HG02943 (cell line): ENCODE measurements at regions not wholly inside any gene's neighbourhood (a gene's known extent, or its start where the extent isn't known, plus 50 kb on each side); places are given as distances from the start of the nearest gene placed in this dataset.

Experiments used
- ATAC-seq: cut with Tn5 transposase; IDR thresholded peaks from one replicate; pipeline ENCODE4 v1.9.1; 2021; ENCODE audit warnings: mild to moderate bottlenecking, low read depth, moderate library complexity; ENCODE audit not compliant: unreplicated experiment

DNA sequence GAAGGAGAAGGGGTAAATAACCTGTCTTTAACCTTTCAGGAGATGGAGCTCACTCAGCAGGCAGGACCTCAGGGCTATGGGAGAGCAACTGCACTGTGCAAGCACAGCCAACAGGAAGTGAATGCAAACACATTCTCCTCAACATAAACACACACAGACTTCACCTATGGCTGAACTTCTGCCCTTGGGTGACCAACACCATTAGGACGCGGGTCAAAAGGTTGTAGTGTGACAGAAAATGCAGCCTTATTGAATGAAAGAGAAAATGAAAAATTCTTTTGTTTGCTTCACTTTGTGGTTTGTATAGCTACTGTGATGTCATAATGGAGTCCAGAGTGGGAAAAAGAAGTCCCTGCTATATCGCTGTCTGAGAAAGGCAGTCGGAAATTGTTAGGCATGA lies 323.0 kb downstream of the NDFIP2 start:
- no peak for ATAC-seq

DNA sequence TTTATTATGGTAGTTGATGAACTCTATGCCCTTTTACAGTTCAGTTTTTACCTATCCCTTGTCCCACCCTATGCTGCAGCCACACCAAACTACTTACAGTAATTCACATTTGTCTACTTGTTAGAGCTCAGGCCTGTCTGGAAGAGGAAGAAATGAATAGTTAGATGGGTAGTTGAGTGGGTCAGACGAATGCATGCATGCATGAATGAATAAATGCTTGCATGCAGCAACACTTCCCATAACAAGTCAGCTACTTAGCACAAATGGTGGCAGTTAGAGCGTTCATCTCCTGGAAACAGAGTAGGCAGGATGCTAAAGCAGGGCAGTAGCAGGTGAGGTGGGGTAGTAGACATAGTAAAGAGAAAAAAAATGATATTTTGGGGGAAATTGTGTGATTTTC lies 322.3 kb downstream of the NDFIP2 start:
- no peak for ATAC-seq

DNA sequence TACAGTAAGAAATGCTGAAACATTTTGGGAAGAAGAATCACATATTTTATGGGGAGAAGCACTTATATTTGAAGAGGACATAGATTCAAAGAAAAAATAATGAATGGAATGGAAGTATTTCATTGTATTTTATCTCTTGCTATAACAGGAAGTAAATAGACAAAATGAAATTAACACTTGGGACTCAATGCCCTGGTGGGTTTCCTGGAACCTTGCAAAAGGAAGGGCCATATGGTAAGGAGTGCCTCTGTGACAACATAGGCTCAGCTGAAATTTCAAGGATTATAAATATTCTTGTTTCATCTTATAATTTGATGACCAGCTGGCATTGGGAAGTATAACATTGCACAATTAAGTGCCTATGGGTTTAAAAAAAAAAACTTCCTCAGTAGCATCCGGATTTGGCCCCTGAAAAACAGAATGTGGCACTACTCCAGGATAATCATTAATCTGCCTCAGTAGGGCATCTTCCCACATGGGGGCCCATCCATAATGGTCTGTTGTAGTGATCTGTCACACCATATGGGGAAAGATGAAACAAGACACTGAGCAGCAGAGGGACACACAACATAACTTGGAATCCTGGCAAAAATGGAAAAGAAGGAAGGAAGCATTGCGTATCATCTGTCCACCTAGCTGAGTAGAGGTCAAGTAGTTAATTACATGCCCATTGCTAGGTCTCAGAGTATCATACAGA lies 321.6 kb downstream of the NDFIP2 start:
- ATAC-seq = no peak

DNA sequence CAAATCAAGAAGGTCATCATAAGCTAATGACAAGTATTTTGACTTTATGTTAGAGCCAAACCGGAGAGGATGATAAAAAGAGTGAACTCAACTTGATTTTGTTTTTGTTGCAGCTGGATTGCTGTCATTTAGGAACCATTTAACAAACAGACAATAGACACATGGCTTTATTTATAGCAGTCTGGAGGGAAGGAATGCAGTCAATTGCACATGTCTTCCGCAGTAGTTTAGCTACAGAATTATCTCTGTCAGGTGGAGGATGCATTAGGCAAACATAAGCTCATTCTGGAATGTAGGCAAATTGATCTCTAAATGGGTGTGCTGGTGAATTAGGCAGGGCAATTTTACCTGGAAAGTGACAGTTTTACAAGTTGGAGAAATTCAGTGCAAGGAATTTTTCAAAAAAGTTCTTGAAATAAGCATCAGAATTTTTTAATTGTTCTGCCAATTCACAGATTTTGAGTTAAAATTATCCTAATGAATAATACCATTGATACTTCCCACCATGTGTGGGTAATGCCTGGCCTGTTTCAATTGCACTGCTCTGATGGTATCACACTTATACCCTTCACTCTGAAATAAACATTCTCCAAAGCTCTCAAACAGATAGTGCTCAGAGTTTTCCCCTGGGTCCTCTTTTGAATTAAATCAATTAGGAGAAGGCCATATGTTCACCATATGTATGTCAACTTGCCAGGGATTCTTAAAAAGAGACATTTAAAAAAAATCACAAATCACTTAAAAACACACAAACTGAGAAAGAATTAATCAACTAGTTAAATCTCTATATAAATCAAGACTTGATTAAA lies 318.3 kb downstream of the NDFIP2 start:
- ATAC-seq = no peak

DNA sequence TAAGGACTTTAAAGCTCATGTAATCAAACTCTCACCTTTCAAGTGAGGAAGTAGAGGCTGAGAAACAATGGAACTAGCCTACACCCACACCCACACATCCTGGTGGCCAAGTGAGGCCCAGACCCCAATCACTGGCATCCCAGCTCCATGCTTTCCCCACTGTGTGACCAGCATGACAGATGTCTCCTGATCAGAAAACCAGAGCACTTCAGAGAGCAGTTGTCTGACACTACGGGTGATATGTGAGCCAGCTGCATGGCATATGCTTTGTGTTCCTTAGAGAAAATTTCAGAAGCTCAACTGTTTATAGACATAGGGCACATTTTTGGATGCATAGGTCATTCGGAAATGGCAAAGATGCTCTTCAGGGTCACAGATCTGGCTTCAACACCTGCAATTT lies 315.2 kb downstream of the NDFIP2 start:
- no peak for ATAC-seq

DNA sequence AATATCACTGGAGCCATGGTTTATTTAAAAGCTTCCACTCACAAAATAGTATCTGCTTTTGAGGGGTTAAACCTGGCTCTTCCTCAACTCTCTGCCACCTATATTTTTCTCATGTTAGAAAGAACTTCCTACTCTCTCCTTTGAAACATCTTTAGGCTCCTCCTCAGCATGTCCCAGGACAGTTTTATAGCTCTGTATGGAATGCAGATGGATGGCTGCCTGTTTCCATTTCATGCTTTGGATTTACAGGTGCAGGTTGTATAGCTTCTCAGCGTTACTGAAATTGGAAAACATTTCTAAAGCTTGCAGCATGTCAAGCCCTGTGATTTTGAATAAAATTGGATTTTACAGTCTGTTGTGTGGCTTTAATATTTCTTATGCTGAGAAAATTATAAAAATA lies 314.0 kb downstream of the NDFIP2 start:
- ATAC-seq = no peak

DNA sequence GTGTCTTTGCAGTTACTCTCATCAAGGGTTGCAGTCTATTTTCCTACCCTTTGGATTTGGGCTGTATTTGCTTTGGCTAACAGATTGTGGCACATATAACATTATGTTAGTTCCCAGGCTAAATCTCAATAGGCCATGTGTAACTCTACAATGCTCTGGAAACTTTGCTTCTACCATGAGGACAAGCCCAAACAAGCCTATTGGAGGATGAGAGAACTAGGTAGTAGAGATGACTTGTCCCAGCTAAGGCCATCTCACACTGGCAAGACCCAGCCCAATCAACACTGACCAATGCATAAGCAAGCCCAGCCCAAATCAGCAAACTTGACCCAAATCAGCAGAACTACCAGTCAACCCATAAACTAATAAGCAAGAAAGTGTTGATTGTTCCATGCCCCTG lies 311.8 kb downstream of the NDFIP2 start:
- ATAC-seq = no peak

DNA sequence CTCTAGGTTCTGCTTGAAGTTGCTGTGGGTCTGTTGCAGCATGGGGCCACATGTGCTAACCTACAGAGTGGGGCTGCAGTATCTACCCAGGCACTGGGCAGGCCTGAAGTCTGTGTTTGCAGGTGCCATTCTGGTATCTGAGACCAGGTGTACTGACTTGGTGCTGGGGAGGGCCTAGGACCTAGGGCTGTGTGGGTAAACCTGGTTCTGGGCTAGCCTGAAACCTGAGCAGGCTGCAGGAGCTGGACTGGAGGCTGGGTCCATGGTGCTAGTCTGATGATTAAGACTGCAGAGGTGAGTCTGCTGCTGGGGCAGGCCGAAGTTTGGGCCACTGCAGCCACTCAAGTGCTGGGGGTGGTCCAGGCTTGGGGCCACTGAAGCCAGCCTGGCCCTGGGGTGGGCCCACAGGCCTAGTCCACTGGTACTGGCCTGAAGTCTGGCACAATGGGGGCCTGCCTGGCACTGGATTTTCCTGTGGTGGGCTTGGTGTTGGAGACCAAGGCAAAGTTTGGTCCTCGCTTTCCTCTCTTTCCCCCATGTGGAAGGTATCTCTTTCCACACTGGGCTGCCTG lies 310.6 kb downstream of the NDFIP2 start:
- ATAC-seq = no peak

DNA sequence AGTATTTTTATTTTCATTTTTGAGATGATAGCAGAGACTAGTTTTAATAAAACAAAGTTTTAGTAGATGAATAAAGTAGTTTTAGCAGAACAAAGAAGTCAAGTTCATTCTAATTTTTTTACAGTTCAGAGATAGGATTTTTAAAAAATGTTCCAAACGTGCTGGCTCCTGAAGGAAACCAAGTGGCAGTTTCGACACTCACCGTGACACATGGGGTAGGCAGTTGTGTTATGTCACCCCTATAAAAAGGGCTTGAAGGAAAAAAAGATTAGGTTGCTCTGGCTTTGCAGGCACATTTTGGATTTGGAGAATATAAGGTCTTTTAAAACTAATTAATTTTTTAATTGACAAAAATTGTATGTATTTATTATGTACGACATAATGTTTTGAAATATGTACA lies 305.2 kb downstream of the NDFIP2 start:
- ATAC-seq = no peak

DNA sequence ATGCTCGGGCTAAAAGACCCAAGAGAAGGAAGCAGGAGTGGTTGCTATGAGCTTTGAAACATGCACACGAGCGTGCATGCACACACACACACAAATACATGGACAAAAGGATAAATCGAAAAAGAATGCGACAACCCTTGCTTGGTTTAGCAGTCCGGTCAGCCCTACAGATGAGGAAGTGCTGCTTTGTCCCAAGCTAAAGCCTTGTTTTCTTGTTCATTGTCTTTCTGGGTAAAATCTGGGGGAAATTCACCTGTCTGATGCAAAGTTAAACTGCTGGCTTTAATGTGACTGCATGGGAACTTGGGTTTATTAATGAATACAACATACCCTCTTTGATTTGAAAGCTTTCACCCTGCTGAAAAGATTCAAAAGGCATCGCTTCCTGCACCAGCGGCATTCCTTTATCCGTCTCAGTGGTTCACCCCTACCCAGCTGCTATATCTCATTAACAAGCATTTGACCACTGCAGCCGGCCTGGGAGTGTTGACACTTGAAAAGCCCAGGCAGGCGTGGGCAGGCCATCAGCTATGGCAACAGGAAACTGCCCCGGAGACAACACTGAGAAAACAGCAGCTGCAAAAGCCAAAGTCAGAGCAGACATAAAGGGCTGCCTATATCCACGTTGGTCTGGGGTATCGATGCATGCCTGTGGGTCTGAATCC lies 301.7 kb downstream of the NDFIP2 start:
- ATAC-seq = no peak

DNA sequence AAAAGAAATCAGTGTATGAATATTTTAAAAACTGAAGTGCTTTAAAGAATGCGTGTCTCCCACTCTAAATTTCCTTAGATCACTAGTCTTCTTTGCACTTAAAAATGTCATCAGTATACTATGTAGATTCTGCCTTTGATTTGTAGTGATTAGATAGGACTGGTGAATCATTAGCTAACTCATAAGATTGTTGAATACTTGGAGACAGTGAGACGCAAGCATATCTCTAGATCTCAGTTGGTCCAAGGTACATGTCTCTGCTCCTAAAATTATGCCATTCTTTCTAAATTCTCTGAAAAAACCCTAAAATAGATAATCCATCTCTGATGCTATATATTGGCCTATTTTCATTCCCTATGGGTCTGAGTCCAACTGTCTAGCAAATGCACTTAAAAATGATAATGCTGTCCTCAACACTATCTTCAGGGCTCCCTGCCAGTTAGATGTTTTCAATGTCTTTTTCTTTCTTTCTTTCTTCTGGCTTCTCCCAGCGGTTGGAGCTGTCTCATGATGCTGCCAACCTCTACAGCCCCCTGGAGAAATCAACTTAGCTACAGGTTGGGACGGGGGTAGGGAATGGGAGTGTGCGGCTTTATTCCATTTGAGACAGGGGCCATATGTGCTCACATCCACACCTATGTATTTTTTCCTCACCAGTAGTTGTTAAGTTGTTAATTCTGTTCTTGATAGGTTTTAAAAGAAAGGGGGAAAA lies 301.0 kb downstream of the NDFIP2 start:
- no peak for ATAC-seq

DNA sequence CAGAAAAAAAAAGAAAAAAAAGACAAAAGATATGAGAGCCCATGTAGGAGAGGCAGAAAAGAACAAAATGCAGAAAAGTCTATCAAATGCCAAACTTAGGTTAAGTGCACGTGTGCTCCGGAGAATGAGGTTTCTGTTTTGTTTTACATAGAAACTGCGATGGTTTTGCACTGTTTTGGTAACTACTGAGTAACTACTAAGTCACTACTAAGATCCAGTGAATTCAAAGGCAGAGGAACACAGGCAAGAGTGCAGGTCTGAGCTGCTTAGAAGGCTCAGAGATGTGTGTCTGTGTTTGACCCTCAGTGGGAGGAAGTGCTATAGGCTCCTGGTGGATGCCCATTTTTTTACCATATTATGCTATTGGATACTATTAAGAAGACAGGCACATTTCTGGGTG lies 299.3 kb downstream of the NDFIP2 start:
- no peak for ATAC-seq

DNA sequence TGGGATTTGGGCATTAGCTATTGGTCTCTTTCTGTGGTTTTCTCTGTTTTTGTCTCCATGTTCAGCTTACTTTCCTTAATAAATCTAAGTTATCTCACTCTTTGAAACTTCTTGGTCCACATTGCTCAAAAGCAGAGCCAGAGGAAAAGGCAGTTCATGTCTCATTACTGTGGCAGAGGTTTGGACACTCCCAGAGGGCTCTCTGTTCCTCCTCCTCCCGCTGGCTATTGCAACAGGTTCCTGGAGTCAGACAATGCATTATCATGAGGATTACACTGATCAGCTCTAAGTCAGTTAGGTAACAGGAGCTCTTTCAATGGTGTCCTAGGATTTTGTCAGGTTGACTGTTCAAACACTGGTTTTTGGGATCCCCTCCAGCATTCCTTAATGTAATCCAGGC lies 298.8 kb downstream of the NDFIP2 start:
- no peak for ATAC-seq

DNA sequence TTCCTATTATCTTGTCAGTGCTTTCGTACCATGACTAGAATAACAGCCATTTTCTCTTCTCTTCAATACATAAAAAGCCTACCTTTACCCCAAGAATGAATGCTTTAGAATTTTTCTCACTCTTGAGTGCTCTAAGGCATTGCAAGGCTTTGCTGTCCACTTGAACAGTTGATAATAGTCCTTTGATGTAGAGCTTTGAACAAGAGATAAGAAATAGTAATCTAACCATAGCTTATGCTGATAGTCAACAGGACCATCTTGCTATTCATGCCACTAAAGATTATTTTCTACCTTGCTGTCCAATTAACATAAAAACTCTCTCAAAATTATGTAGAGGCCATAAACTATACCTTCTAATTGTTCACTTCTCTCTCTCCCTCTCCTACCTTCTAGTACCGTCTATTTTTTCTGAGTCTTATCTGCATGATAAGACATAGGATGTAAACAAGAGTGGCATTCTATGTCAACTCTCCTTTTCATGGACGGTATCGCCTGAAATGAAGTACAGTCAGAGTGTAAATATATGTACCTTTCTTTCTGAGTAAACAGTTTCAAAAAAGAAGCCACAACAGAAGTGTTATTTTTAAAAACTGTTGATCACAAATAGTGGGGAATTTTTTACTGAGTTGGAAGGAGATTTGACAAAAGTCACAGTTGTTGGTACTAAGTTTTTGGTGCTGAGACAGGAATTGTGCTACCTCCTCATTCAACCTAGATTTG lies 297.9 kb downstream of the NDFIP2 start:
- no peak for ATAC-seq

DNA sequence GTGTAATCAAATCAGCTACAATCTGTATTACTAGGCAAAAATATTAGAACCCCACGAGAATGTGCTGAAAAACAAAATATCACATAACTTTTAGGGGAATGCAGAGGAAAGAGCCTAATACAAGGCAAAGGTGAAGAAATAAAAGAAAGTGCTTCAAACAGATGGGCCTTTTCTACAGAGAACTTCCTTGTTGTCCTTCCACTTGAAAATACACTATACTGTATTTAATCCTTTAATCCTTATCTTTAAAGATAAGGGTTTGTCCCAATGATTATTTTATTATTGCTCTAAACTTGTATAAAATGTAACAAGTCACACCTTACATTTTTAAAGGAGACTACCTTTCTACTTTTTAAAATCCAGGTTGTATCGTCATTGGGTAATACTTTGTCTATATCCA lies 296.5 kb downstream of the NDFIP2 start:
- ATAC-seq = no peak

DNA sequence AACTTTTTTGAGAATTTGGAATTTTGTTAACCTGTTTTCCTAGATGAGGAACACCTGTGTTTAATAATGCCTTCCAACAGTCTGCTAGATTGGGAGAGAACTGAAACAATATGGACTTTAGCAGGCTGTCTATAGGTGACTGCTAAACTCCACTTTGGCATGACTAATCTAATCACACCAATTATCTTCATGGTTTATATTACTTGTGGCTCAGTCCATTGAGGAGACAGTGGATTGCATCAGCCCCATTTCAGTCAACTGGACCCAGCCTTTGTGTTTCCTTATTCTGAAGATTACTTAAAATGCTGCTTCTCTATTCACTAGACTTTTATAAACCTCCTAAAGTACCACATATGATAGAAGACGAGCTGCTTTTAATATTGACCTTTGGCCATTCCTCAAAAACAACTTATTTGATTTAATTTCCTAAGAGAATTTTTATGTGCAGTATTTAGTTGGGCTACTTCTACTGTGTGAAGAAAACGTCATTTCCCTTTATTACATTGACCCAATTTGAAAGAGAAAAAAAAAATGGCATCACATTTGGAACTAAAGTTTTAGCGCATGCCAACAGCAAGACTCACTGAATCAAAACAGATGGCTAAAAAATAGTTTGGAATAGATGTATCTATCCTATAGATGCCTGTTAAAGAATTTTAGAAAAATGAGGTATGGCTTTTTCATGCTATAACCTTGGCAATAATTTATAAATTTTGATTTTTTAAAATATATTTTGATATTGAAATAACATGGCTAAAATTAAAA lies 295.8 kb downstream of the NDFIP2 start:
- no peak for ATAC-seq

DNA sequence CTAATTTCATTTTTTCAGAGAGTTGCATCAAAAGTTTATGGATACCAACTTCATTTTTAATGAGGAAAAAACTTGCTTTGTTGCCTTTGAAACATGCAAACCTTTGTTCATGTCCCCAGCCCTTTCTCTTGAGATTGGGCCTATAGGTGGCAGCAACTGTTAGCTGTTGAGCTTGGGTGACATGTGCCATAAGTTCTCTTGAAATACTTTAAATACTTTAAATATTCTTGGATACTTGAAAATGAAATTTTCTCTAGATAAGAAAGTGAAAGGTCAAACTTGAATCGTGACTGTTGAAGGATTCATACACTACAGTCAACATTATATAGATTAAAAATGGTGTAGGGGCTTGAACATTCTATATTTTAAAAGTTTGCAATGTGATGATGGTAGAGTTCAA lies 294.9 kb downstream of the NDFIP2 start:
- no peak for ATAC-seq

DNA sequence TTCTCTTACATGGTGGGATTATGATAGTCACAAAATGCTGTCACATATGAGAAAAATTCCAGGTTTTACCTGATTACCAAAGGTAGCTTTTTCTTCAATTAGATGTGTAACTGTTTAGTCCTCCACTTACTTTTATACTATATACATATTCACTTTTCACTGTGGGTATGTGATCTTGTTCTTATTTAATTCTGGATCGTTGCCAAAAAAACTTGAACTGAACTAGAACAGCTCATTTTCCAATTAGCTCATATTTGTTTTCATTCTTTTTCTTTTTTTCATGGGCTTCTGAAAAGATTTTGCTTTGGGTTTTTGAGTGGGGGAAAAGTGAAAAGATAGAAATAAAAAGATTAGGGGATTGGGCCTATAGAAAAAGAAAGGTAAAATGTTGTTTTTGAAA lies 291.9 kb downstream of the NDFIP2 start:
- ATAC-seq = no peak

DNA sequence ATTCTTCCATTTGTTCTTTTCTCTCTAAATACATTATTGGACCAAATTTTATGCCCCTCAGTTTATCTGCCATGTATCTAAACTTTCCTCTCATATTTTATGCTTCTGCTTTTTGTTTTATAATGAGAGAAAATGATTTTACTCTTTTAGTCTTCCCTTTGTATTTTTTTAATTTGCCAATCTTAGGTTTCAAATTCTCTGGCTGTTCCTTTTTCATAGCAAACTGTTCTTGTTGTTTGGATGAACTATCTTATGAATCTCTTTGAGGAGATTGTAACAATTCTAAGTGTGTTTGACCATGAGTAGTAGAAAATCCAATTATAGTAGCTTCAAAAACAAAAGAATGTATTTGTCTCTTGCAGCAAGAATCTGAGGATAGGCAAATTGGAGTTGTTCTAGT lies 290.5 kb downstream of the NDFIP2 start:
- no peak for ATAC-seq
